G401 (cell line): ENCODE measurements at regions not wholly inside any gene's neighbourhood (a gene's known extent, or its start where the extent isn't known, plus 50 kb on each side); places are given as distances from the start of the nearest gene placed in this dataset.

Source experiments
- DNase-seq: peaks from one replicate; pipeline ENCODE4 v3.0.0-alpha.2; 2015; ENCODE audit warnings: low spot score
- in situ Hi-C: cut with HindIII; loops from 2 replicates; pipeline ENCODE4 v1.10.0; 2016; ENCODE audit warnings: low sequenced_read_pairs, mixed read lengths

- no peak for DNase-seq
- in situ Hi-C loops: no loop called here
These were observed 110.0 kb upstream of the PRR20A start for GRCh38 chr13:57030671-57031070.

- DNase-seq: no peak
- in situ Hi-C loops: no loop called here
These were observed 104.4 kb upstream of the PRR20A start for GRCh38 chr13:57036290-57036689.

GRCh38 chr13:57044910-57045309 lies 95.8 kb upstream of the PRR20A start:
- in situ Hi-C loops: no loop called here

GRCh38 chr13:57045826-57046546 lies 94.7 kb upstream of the PRR20A start:
- no peak for DNase-seq
- in situ Hi-C loops: no loop called here

More at GRCh38 chr13:57044910-57045309, 95.8 kb upstream of the PRR20A start:
- no peak for DNase-seq

- in situ Hi-C loops: no loop called here
These were observed 84.0 kb upstream of the PRR20A start for GRCh38 chr13:57056601-57057180.

GRCh38 chr13:57063007-57063406 lies 77.7 kb upstream of the PRR20A start:
- no peak for DNase-seq

More at GRCh38 chr13:57056601-57057180, 84.0 kb upstream of the PRR20A start:
- DNase-seq: no peak

GRCh38 chr13:57073983-57074382 lies 66.7 kb upstream of the PRR20A start:
- no peak for DNase-seq
- in situ Hi-C loops: no loop called here

More at GRCh38 chr13:57063007-57063406, 77.7 kb upstream of the PRR20A start:
- in situ Hi-C loops: no loop called here

GRCh38 chr13:57075588-57075987 lies 65.1 kb upstream of the PRR20A start:
- no peak for DNase-seq
- in situ Hi-C loops: no loop called here

- in situ Hi-C loops: no loop called here
- no peak for DNase-seq
These were observed 53.7 kb upstream of the PRR20A start for GRCh38 chr13:57087006-57087405.
